ENCODE measurements at regions not wholly inside any gene's neighbourhood (a gene's known extent, or its start where the extent isn't known, plus 50 kb on each side); places are given as distances from the start of the nearest gene placed in this dataset.

GRCh38 chr2:147756069-147756468 lies 88.8 kb upstream of the ACVR2A start:
- H3K27ac ChIP-seq (ENCODE audit: insufficient read depth in 1 of 2, low read depth in 1 of 2, low read length in 2 of 2, poor library complexity in 1 of 2, severe bottlenecking in 2 of 2): no peak overlapping the region
- DNase-seq: no peak
- no peaks in the 10 kb centered on the region for H3K27me3 ChIP-seq (replicated peaks in 2 of 5; ENCODE audit: control insufficient read depth in 4 of 5, insufficient read depth in 5 of 5, low read length in 4 of 5)
- POLR2A ChIA-PET: interaction anchor here (0.6 kb wide), 1 partner anchor 88 kb away, joined by 8 read pairs; no protein-coding TSS in a partner anchor
- peaks cover 0 to 2% (median 0%) of the 10 kb centered on the region in 5 experiments for H3K9me3 ChIP-seq (ENCODE audit: control extremely low read depth in 1 of 5, control insufficient read depth in 4 of 5, insufficient read depth in 2 of 5, low read depth in 1 of 5, low read length in 4 of 5)
- CTCF ChIA-PET: no interaction called here
- no peaks in the 10 kb centered on the region for H3K4me1 ChIP-seq (ENCODE audit: control extremely low read depth in 1 of 4, control insufficient read depth in 4 of 4, insufficient read depth in 4 of 4, low read length in 3 of 4)
- no peaks in the 10 kb centered on the region for H3K36me3 ChIP-seq (ENCODE audit: control insufficient read depth in 4 of 4, insufficient read depth in 4 of 4, low read length in 3 of 4)
- 100% methylated on average over 1 of the region's 2 CpGs for WGBS (ENCODE audit: insufficient coverage)
- no peak overlapping the region for H3K4me3 ChIP-seq (ENCODE audit: control insufficient read depth in 1 of 7, extremely low read depth in 1 of 7, insufficient read depth in 4 of 7, low read depth in 2 of 7, low read length in 6 of 7)

GRCh38 chr2:147740211-147740927 lies 104.5 kb upstream of the ACVR2A start:
- POLR2A ChIA-PET: no interaction called here
- no CpG with 5 or more reads among the region's 2 CpGs for WGBS (ENCODE audit: insufficient coverage)

DNA sequence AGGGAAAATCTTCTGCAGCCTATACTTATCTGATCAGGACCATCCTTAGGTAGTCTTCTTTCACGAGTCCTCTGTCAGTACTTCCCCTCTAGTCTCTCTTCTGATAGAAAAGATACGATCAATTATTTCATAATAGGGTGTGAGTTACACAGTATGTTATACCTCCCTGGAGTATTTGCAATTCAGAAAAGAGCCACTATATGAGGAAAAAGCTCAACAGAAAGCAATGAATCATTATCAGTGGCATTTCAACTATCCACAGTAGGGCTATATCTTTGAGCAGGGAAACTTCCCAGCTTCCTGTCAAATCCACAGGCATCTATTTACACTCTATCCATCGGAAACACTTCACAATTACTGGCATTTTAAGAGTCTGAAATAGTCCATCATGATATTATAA lies 105.3 kb upstream of the ACVR2A start:
- no peaks in the 10 kb centered on the region for H3K36me3 ChIP-seq (ENCODE audit: control insufficient read depth in 4 of 4, insufficient read depth in 4 of 4, low read length in 3 of 4)
- no peaks in the 10 kb centered on the region for H3K9me3 ChIP-seq (ENCODE audit: control extremely low read depth in 1 of 5, control insufficient read depth in 4 of 5, insufficient read depth in 2 of 5, low read depth in 1 of 5, low read length in 4 of 5)
- no CpG with 5 or more reads among the region's 3 CpGs for WGBS (ENCODE audit: insufficient coverage)
- DNase-seq: no peak
- ChIA-PET CTCF (interaction anchor here (2.4 kb wide), 1 partner anchor 8 kb away, joined by 8 read pairs; no protein-coding TSS in a partner anchor), POLR2A (no interaction called here)
- no peak overlapping the region for H3K4me3 ChIP-seq (ENCODE audit: control insufficient read depth in 1 of 7, extremely low read depth in 1 of 7, insufficient read depth in 4 of 7, low read depth in 2 of 7, low read length in 6 of 7)
- H3K4me1 ChIP-seq (ENCODE audit: control extremely low read depth in 1 of 4, control insufficient read depth in 4 of 4, insufficient read depth in 4 of 4, low read length in 3 of 4): no peaks in the 10 kb centered on the region
- no peak overlapping the region for H3K27ac ChIP-seq (ENCODE audit: insufficient read depth in 1 of 2, low read depth in 1 of 2, low read length in 2 of 2, poor library complexity in 1 of 2, severe bottlenecking in 2 of 2)
- H3K27me3 ChIP-seq (replicated peaks in 2 of 5; ENCODE audit: control insufficient read depth in 4 of 5, insufficient read depth in 5 of 5, low read length in 4 of 5): peaks cover 0 to 2% (median 0%) of the 10 kb centered on the region in 5 experiments

More at GRCh38 chr2:147740211-147740927, 104.5 kb upstream of the ACVR2A start:
- Histone ChIP-seq H3K4me1 (ENCODE audit: control extremely low read depth in 1 of 4, control insufficient read depth in 4 of 4, insufficient read depth in 4 of 4, low read length in 3 of 4) (no peaks in the 10 kb centered on the region), H3K4me3 (ENCODE audit: control insufficient read depth in 1 of 7, extremely low read depth in 1 of 7, insufficient read depth in 4 of 7, low read depth in 2 of 7, low read length in 6 of 7) (no peak overlapping the region), H3K36me3 (ENCODE audit: control insufficient read depth in 4 of 4, insufficient read depth in 4 of 4, low read length in 3 of 4) (no peaks in the 10 kb centered on the region), H3K27ac (ENCODE audit: insufficient read depth in 1 of 2, low read depth in 1 of 2, low read length in 2 of 2, poor library complexity in 1 of 2, severe bottlenecking in 2 of 2) (no peak overlapping the region), H3K9me3 (ENCODE audit: control extremely low read depth in 1 of 5, control insufficient read depth in 4 of 5, insufficient read depth in 2 of 5, low read depth in 1 of 5, low read length in 4 of 5) (no peaks in the 10 kb centered on the region), H3K27me3 (replicated peaks in 2 of 5; ENCODE audit: control insufficient read depth in 4 of 5, insufficient read depth in 5 of 5, low read length in 4 of 5) (peaks cover 0 to 2% (median 0%) of the 10 kb centered on the region in 5 experiments)
- no peak for DNase-seq
- CTCF ChIA-PET: no interaction called here

GRCh38 chr2:147718831-147719230 lies 126.0 kb upstream of the ACVR2A start:
- Histone ChIP-seq H3K4me1 (ENCODE audit: control extremely low read depth in 1 of 4, control insufficient read depth in 4 of 4, insufficient read depth in 4 of 4, low read length in 3 of 4) (no peaks in the 10 kb centered on the region), H3K4me3 (ENCODE audit: control insufficient read depth in 1 of 7, extremely low read depth in 1 of 7, insufficient read depth in 4 of 7, low read depth in 2 of 7, low read length in 6 of 7) (no peak overlapping the region), H3K27ac (ENCODE audit: insufficient read depth in 1 of 2, low read depth in 1 of 2, low read length in 2 of 2, poor library complexity in 1 of 2, severe bottlenecking in 2 of 2) (no peak overlapping the region), H3K27me3 (replicated peaks in 2 of 5; ENCODE audit: control insufficient read depth in 4 of 5, insufficient read depth in 5 of 5, low read length in 4 of 5) (no peaks in the 10 kb centered on the region), H3K36me3 (ENCODE audit: control insufficient read depth in 4 of 4, insufficient read depth in 4 of 4, low read length in 3 of 4) (no peaks in the 10 kb centered on the region), H3K9me3 (ENCODE audit: control extremely low read depth in 1 of 5, control insufficient read depth in 4 of 5, insufficient read depth in 2 of 5, low read depth in 1 of 5, low read length in 4 of 5) (no peaks in the 10 kb centered on the region)
- WGBS (ENCODE audit: insufficient coverage): 38% methylated on average over 1 of the region's 2 CpGs
- CTCF ChIA-PET: no interaction called here
- POLR2A ChIA-PET: no interaction called here
- no peak for DNase-seq

- CTCF ChIA-PET: no interaction called here
- H3K4me1 ChIP-seq (ENCODE audit: control extremely low read depth in 1 of 4, control insufficient read depth in 4 of 4, insufficient read depth in 4 of 4, low read length in 3 of 4): no peaks in the 10 kb centered on the region
Measured at GRCh38 chr2:147716906-147717305, 127.9 kb upstream of the ACVR2A start.

GRCh38 chr2:147715807-147716206 lies 129.0 kb upstream of the ACVR2A start:
- DNase-seq: no peak
- Histone ChIP-seq H3K27me3 (replicated peaks in 2 of 5; ENCODE audit: control insufficient read depth in 4 of 5, insufficient read depth in 5 of 5, low read length in 4 of 5) (no peaks in the 10 kb centered on the region), H3K36me3 (ENCODE audit: control insufficient read depth in 4 of 4, insufficient read depth in 4 of 4, low read length in 3 of 4) (no peaks in the 10 kb centered on the region), H3K27ac (ENCODE audit: insufficient read depth in 1 of 2, low read depth in 1 of 2, low read length in 2 of 2, poor library complexity in 1 of 2, severe bottlenecking in 2 of 2) (no peak overlapping the region), H3K4me1 (ENCODE audit: control extremely low read depth in 1 of 4, control insufficient read depth in 4 of 4, insufficient read depth in 4 of 4, low read length in 3 of 4) (no peaks in the 10 kb centered on the region), H3K9me3 (ENCODE audit: control extremely low read depth in 1 of 5, control insufficient read depth in 4 of 5, insufficient read depth in 2 of 5, low read depth in 1 of 5, low read length in 4 of 5) (peaks cover 0 to 2% (median 0%) of the 10 kb centered on the region in 5 experiments), H3K4me3 (ENCODE audit: control insufficient read depth in 1 of 7, extremely low read depth in 1 of 7, insufficient read depth in 4 of 7, low read depth in 2 of 7, low read length in 6 of 7) (no peak overlapping the region)
- POLR2A ChIA-PET: no interaction called here
- CTCF ChIA-PET: no interaction called here

More at GRCh38 chr2:147716906-147717305, 127.9 kb upstream of the ACVR2A start:
- Histone ChIP-seq H3K4me3 (ENCODE audit: control insufficient read depth in 1 of 7, extremely low read depth in 1 of 7, insufficient read depth in 4 of 7, low read depth in 2 of 7, low read length in 6 of 7) (no peak overlapping the region), H3K27me3 (replicated peaks in 2 of 5; ENCODE audit: control insufficient read depth in 4 of 5, insufficient read depth in 5 of 5, low read length in 4 of 5) (no peaks in the 10 kb centered on the region), H3K9me3 (ENCODE audit: control extremely low read depth in 1 of 5, control insufficient read depth in 4 of 5, insufficient read depth in 2 of 5, low read depth in 1 of 5, low read length in 4 of 5) (peaks cover 0 to 2% (median 0%) of the 10 kb centered on the region in 5 experiments), H3K27ac (ENCODE audit: insufficient read depth in 1 of 2, low read depth in 1 of 2, low read length in 2 of 2, poor library complexity in 1 of 2, severe bottlenecking in 2 of 2) (no peak overlapping the region), H3K36me3 (ENCODE audit: control insufficient read depth in 4 of 4, insufficient read depth in 4 of 4, low read length in 3 of 4) (no peaks in the 10 kb centered on the region)
- no peak for DNase-seq
- POLR2A ChIA-PET: no interaction called here

DNA sequence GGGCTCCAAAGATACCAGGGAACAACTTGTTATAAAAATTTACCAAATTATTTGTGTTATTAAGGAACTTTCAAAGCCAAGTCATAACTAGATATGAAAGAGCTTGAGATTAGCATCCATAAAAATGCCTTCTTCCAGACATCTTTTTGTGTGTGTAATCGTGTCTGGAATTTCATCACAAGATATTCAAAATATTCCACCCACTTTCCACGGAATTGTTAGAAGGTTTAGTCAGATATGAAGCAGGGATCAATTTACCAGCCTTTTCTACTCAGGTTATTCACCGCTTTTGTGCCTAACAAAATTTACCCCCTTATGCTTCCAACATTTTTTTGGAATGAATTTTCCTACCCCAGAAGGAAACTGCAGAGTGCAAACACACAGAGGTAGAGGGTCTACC lies 130.2 kb upstream of the ACVR2A start:
- Histone ChIP-seq H3K9me3 (ENCODE audit: control extremely low read depth in 1 of 5, control insufficient read depth in 4 of 5, insufficient read depth in 2 of 5, low read depth in 1 of 5, low read length in 4 of 5) (peaks cover 0 to 2% (median 0%) of the 10 kb centered on the region in 5 experiments), H3K27me3 (replicated peaks in 2 of 5; ENCODE audit: control insufficient read depth in 4 of 5, insufficient read depth in 5 of 5, low read length in 4 of 5) (no peaks in the 10 kb centered on the region), H3K27ac (ENCODE audit: insufficient read depth in 1 of 2, low read depth in 1 of 2, low read length in 2 of 2, poor library complexity in 1 of 2, severe bottlenecking in 2 of 2) (no peak overlapping the region), H3K4me3 (ENCODE audit: control insufficient read depth in 1 of 7, extremely low read depth in 1 of 7, insufficient read depth in 4 of 7, low read depth in 2 of 7, low read length in 6 of 7) (no peak overlapping the region), H3K4me1 (ENCODE audit: control extremely low read depth in 1 of 4, control insufficient read depth in 4 of 4, insufficient read depth in 4 of 4, low read length in 3 of 4) (no peaks in the 10 kb centered on the region), H3K36me3 (ENCODE audit: control insufficient read depth in 4 of 4, insufficient read depth in 4 of 4, low read length in 3 of 4) (no peaks in the 10 kb centered on the region)
- DNase-seq: no peak
- WGBS (ENCODE audit: insufficient coverage): no CpG with 5 or more reads among the region's 3 CpGs
- ChIA-PET CTCF (no interaction called here), POLR2A (no interaction called here)

Data from common myeloid progenitor, CD34-positive (primary cell).